Astrocyte (in vitro differentiated cells and primary cell): ENCODE measurements at regions not wholly inside any gene's neighbourhood (a gene's known extent, or its start where the extent isn't known, plus 50 kb on each side); places are given as distances from the start of the nearest gene placed in this dataset.

Source experiments
- DNase-seq: peaks from one replicate; pipeline ENCODE4 v3.0.0-alpha.2; 2010; ENCODE audit warnings: low read depth
- FAIRE-seq: peaks from 2 replicates; lab custom pipeline; 2011; peaks lifted over from hg19 to GRCh38; lab: Jason Lieb, UNC
- H2AFZ ChIP-seq: 2 replicates; pipeline ENCODE4 v1.6.0; 2012; ENCODE audit warnings: low read depth, low read length, inconsistent platforms
- H3K27ac ChIP-seq: 2 replicates; pipeline ENCODE4 v1.5.1; 2011; ENCODE audit warnings: low read depth, low read length, inconsistent platforms
- H3K27me3 ChIP-seq: 2 replicates; pipeline ENCODE4 v1.6.0; 2011; ENCODE audit warnings: low read length, inconsistent platforms; ENCODE audit not compliant: insufficient read depth
- H3K36me3 ChIP-seq: 2 replicates; pipeline ENCODE4 v1.5.1; 2011; ENCODE audit warnings: low read length, inconsistent platforms; ENCODE audit not compliant: insufficient read depth
- H3K4me1 ChIP-seq: 2 replicates; pipeline ENCODE4 v1.5.1; 2011; ENCODE audit warnings: low read length, inconsistent platforms; ENCODE audit not compliant: insufficient read depth
- H3K4me2 ChIP-seq: 2 replicates; pipeline ENCODE4 v1.6.0; 2012; ENCODE audit warnings: low read length, inconsistent platforms
- H3K4me3 ChIP-seq: 2 replicates; pipeline ENCODE4 v1.5.1; 2011; ENCODE audit warnings: low read depth, mild to moderate bottlenecking, low read length, inconsistent platforms; ENCODE audit not compliant: insufficient read depth
- H3K79me2 ChIP-seq: 2 replicates; pipeline ENCODE4 v1.6.0; 2012; ENCODE audit warnings: mild to moderate bottlenecking, low read length, inconsistent platforms; ENCODE audit not compliant: insufficient read depth
- H3K9ac ChIP-seq: 2 replicates; pipeline ENCODE4 v1.6.0; 2012; ENCODE audit warnings: mild to moderate bottlenecking, low read length, inconsistent platforms
- H3K9me3 ChIP-seq: 2 replicates; pipeline ENCODE4 v1.5.1; 2012; ENCODE audit warnings: low read depth, mild to moderate bottlenecking, low read length, inconsistent platforms; ENCODE audit not compliant: insufficient read depth
- H4K20me1 ChIP-seq: 2 replicates; pipeline ENCODE4 v1.6.0; 2012; ENCODE audit warnings: low read length, inconsistent platforms; ENCODE audit not compliant: insufficient read depth
- H3K27ac Mint-ChIP-seq: one replicate; pipeline ENCODE4 v1.8.0; 2021; ENCODE audit warnings: mild to moderate bottlenecking, mixed read lengths; ENCODE audit not compliant: unreplicated experiment
- H3K27me3 Mint-ChIP-seq: one replicate; pipeline ENCODE4 v1.8.0; 2021; ENCODE audit warnings: low read depth, mixed read lengths; ENCODE audit not compliant: unreplicated experiment
- H3K36me3 Mint-ChIP-seq: one replicate; pipeline ENCODE4 v1.8.0; 2021; ENCODE audit warnings: low read depth, mixed read lengths; ENCODE audit not compliant: unreplicated experiment
- H3K4me1 Mint-ChIP-seq: one replicate; pipeline ENCODE4 v1.8.0; 2021; ENCODE audit warnings: low read depth, mixed read lengths; ENCODE audit not compliant: unreplicated experiment
- H3K4me3 Mint-ChIP-seq: one replicate; pipeline ENCODE4 v1.8.0; 2021; ENCODE audit warnings: mild to moderate bottlenecking, moderate library complexity, mixed read lengths; ENCODE audit not compliant: unreplicated experiment
- H3K9me3 Mint-ChIP-seq: one replicate; pipeline ENCODE4 v1.8.0; 2021; ENCODE audit warnings: mild to moderate bottlenecking, mixed read lengths; ENCODE audit not compliant: unreplicated experiment
- EZH2 ChIP-seq: IDR thresholded peaks from 2 replicates; pipeline ENCODE4 v1.6.1; 2012; ENCODE audit warnings: mild to moderate bottlenecking, low read length, inconsistent platforms; ENCODE audit not compliant: insufficient read depth
- TF ChIP-seq, protein P1 (sequence below): IDR thresholded peaks from 2 replicates; pipeline ENCODE4 v1.5.1; 2011; ENCODE audit warnings: low read depth, mild to moderate bottlenecking, inconsistent platforms, low read length, moderate library complexity; ENCODE audit not compliant: insufficient read depth

- Histone ChIP-seq H3K4me3 (no peak overlapping the region), H3K27me3 (no peaks in the 10 kb centered on the region), H3K9me3 (no peaks in the 10 kb centered on the region), H4K20me1 (no peaks in the 10 kb centered on the region), H3K36me3 (no peaks in the 10 kb centered on the region), H3K79me2 (no peaks in the 10 kb centered on the region), H2AFZ (no peak overlapping the region), H3K9ac (no peak overlapping the region), H3K27ac (no peak overlapping the region), H3K4me1 (peaks cover 4% of the 10 kb centered on the region), H3K4me2 (no peak overlapping the region)
- DNase-seq (no peak), FAIRE-seq (no peak)
- H3K9me3 Mint-ChIP-seq = no peaks in the 10 kb centered on the region
- no peak for TF ChIP-seq EZH2
- TF ChIP-seq, protein P1, sequence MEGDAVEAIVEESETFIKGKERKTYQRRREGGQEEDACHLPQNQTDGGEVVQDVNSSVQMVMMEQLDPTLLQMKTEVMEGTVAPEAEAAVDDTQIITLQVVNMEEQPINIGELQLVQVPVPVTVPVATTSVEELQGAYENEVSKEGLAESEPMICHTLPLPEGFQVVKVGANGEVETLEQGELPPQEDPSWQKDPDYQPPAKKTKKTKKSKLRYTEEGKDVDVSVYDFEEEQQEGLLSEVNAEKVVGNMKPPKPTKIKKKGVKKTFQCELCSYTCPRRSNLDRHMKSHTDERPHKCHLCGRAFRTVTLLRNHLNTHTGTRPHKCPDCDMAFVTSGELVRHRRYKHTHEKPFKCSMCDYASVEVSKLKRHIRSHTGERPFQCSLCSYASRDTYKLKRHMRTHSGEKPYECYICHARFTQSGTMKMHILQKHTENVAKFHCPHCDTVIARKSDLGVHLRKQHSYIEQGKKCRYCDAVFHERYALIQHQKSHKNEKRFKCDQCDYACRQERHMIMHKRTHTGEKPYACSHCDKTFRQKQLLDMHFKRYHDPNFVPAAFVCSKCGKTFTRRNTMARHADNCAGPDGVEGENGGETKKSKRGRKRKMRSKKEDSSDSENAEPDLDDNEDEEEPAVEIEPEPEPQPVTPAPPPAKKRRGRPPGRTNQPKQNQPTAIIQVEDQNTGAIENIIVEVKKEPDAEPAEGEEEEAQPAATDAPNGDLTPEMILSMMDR = no peak
- no peak overlapping the region for H3K4me3 Mint-ChIP-seq
- peaks cover 2% of the 10 kb centered on the region for H3K36me3 Mint-ChIP-seq
- H3K27ac Mint-ChIP-seq = no peak overlapping the region
- peaks cover 2% of the 10 kb centered on the region for H3K27me3 Mint-ChIP-seq
- peaks cover 9% of the 10 kb centered on the region for H3K4me1 Mint-ChIP-seq
Measured at GRCh38 chr1:172764378-172764777, 105.5 kb downstream of the FASLG start.

GRCh38 chr1:172766462-172766861 is 107.6 kb downstream of the FASLG start:
- H3K4me1 Mint-ChIP-seq = peaks cover 7% of the 10 kb centered on the region

GRCh38 chr1:172770071-172770470 is 111.2 kb downstream of the FASLG start:
- Histone ChIP-seq H3K4me1 (no peaks in the 10 kb centered on the region), H3K4me2 (no peak overlapping the region), H3K27ac (no peak overlapping the region), H4K20me1 (no peaks in the 10 kb centered on the region), H3K9ac (no peak overlapping the region), H3K4me3 (no peak overlapping the region), H3K27me3 (no peaks in the 10 kb centered on the region), H3K79me2 (no peaks in the 10 kb centered on the region), H3K36me3 (no peaks in the 10 kb centered on the region), H3K9me3 (no peaks in the 10 kb centered on the region), H2AFZ (no peak overlapping the region)
- H3K36me3 Mint-ChIP-seq = no peaks in the 10 kb centered on the region
- peaks cover 5% of the 10 kb centered on the region for H3K27me3 Mint-ChIP-seq
- no peaks in the 10 kb centered on the region for H3K9me3 Mint-ChIP-seq
- H3K27ac Mint-ChIP-seq = peak overlapping the region; percentile 36
- no peak for DNase-seq
- TF ChIP-seq, protein P1 = no peak
- TF ChIP-seq EZH2 = no peak
- no peaks in the 10 kb centered on the region for H3K4me1 Mint-ChIP-seq
- no peak for FAIRE-seq
- no peak overlapping the region for H3K4me3 Mint-ChIP-seq

More at GRCh38 chr1:172766462-172766861, 107.6 kb downstream of the FASLG start:
- FAIRE-seq (no peak), DNase-seq (no peak)
- Histone ChIP-seq H3K9me3 (no peaks in the 10 kb centered on the region), H3K27ac (no peak overlapping the region), H3K79me2 (no peaks in the 10 kb centered on the region), H3K27me3 (no peaks in the 10 kb centered on the region), H3K4me2 (no peak overlapping the region), H3K9ac (no peak overlapping the region), H3K4me1 (peaks cover 2% of the 10 kb centered on the region), H2AFZ (no peak overlapping the region), H3K4me3 (no peak overlapping the region), H3K36me3 (no peaks in the 10 kb centered on the region), H4K20me1 (no peaks in the 10 kb centered on the region)
- Mint-ChIP-seq H3K27ac (no peak overlapping the region), H3K4me3 (no peak overlapping the region), H3K9me3 (no peaks in the 10 kb centered on the region), H3K36me3 (no peaks in the 10 kb centered on the region), H3K27me3 (peaks cover 5% of the 10 kb centered on the region)
- TF ChIP-seq EZH2 = no peak
- TF ChIP-seq, protein P1 = no peak
